Tibial nerve (tissue), 4 donors: ENCODE measurements at regions not wholly inside any gene's neighbourhood (a gene's known extent, or its start where the extent isn't known, plus 50 kb on each side); places are given as distances from the start of the nearest gene placed in this dataset.

Source experiments
- DNase-seq, 2 donors: peaks; one replicate each; pipeline ENCODE4 v3.0.0-alpha.2; 2019; ENCODE audit warnings: low spot score in 2 of 2
- H3K27ac ChIP-seq, 4 donors: fragments of 200-600 bp; sonication (generic) in 3 of 4; one replicate each; pipeline ENCODE4 v1.5.1; 2017 to 2019; ENCODE audit warnings: mild to moderate bottlenecking in 1 of 4
- H3K27me3 ChIP-seq, 2 donors: fragments of 200-600 bp; sonication (generic) in 1 of 2; one replicate each; pipeline versions ENCODE4 v1.5.1 to v1.6.0; 2017 to 2019
- H3K36me3 ChIP-seq, 3 donors: fragments of 200-600 bp; sonication (generic); one replicate each; pipeline ENCODE4 v1.5.1; 2018 to 2019
- H3K4me1 ChIP-seq, 4 donors: fragments of 200-600 bp; sonication (generic) in 3 of 4; one replicate each; pipeline ENCODE4 v1.5.1; 2017 to 2019
- H3K4me3 ChIP-seq, 4 donors: fragments of 200-600 bp; sonication (generic) in 3 of 4; one replicate each; pipeline ENCODE4 v1.5.1; 2017 to 2019; ENCODE audit warnings: mild to moderate bottlenecking in 1 of 4, moderate library complexity in 1 of 4
- H3K9me3 ChIP-seq, 4 donors: fragments of 200-600 bp; sonication (generic) in 3 of 4; one replicate each; pipeline ENCODE4 v1.5.1; 2017 to 2019
- EP300 ChIP-seq, 2 donors: sonication (generic); formaldehyde crosslinking; IDR thresholded peaks; one replicate each; pipeline ENCODE4 v1.6.1; 2017; ENCODE audit warnings: antibody characterized with exemption in 2 of 2, mild to moderate bottlenecking in 1 of 2
- POLR2A ChIP-seq, 2 donors: fragments of 450-650 bp; IDR thresholded peaks; one replicate each; pipeline ENCODE4 v1.6.1; 2017; ENCODE audit warnings: antibody characterized with exemption in 2 of 2, mild to moderate bottlenecking in 2 of 2, moderate library complexity in 2 of 2
- WGBS, 2 donors: methylation state at CpG; one replicate each; pipeline ENCODE4 v1.1.5; 2018; 5-methylcytosine and 5-hydroxymethylcytosine counted together
- TF ChIP-seq, protein P1 (sequence below), 5 experiments: fragments of 200-600 bp in 3 of 5; fragments of 450-650 bp in 2 of 5; sonication (generic) in 3 of 5; IDR thresholded peaks; one replicate each; pipeline ENCODE4 v1.5.1; 2016 to 2019; ENCODE audit warnings: antibody characterized with exemption in 5 of 5, mild to moderate bottlenecking in 3 of 5, moderate library complexity in 2 of 5

DNA sequence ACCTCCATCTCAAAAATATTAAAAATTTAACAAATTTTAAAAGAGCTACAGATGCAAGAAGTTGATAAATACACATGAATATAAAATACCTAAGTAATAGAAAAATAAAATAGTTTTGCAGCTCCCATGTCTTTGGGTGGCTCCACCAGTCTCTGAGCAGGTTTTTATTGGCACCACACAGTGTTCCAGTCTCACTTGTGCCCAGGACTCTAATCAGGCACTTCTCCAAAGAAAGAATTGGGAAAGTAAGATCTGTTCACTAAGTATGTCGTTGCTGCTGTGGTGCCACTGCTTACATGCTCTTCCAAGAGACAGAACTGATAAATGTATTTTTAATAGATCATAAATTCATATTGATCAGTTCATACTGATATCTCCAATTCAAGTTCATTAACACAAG, 92.5 kb upstream of the ABI3BP start:
- Histone ChIP-seq H3K4me1 (no peaks in the 10 kb centered on the region), H3K27me3 (no peaks in the 10 kb centered on the region), H3K27ac (no peak overlapping the region), H3K36me3 (no peaks in the 10 kb centered on the region), H3K4me3 (no peak overlapping the region), H3K9me3 (no peaks in the 10 kb centered on the region)
- 81 to 93% methylated on average over 1 of the region's 1 CpG for WGBS, 2 donors
- TF ChIP-seq EP300 (IDR thresholded peaks at IDR 0.05) = no peak
- no peak for TF ChIP-seq POLR2A (IDR thresholded peaks at IDR 0.05)
- TF ChIP-seq, protein P1, sequence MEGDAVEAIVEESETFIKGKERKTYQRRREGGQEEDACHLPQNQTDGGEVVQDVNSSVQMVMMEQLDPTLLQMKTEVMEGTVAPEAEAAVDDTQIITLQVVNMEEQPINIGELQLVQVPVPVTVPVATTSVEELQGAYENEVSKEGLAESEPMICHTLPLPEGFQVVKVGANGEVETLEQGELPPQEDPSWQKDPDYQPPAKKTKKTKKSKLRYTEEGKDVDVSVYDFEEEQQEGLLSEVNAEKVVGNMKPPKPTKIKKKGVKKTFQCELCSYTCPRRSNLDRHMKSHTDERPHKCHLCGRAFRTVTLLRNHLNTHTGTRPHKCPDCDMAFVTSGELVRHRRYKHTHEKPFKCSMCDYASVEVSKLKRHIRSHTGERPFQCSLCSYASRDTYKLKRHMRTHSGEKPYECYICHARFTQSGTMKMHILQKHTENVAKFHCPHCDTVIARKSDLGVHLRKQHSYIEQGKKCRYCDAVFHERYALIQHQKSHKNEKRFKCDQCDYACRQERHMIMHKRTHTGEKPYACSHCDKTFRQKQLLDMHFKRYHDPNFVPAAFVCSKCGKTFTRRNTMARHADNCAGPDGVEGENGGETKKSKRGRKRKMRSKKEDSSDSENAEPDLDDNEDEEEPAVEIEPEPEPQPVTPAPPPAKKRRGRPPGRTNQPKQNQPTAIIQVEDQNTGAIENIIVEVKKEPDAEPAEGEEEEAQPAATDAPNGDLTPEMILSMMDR (IDR thresholded peaks at IDR 0.05) = no peak
- no peak for DNase-seq

DNA sequence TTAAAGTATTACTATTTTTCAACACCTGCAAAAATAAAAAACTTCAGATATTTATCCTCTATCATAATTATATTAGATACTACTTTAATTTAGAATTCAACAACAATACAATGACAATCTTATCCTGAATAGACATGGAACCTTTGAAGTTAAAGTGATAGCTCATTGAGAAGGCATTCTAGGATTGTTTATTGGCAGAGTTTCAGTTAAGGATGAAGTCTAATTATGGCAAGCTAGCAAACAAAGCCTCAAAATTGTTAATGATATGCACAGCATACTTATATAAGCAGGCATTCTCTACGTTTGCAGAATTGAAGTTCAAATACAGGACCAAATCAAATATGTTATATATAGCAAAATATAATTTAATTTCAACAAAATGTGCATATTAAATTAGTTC, 91.2 kb upstream of the ABI3BP start:
- Histone ChIP-seq H3K9me3 (no peaks in the 10 kb centered on the region), H3K4me1 (no peaks in the 10 kb centered on the region), H3K4me3 (no peak overlapping the region), H3K36me3 (no peaks in the 10 kb centered on the region), H3K27ac (no peak overlapping the region), H3K27me3 (no peaks in the 10 kb centered on the region)
- no peak for DNase-seq
- TF ChIP-seq, protein P1 (IDR thresholded peaks at IDR 0.05) = no peak
- TF ChIP-seq EP300 (IDR thresholded peaks at IDR 0.05) = no peak
- TF ChIP-seq POLR2A (IDR thresholded peaks at IDR 0.05) = no peak
- WGBS, 2 donors = 32 to 34% methylated on average over 1 of the region's 1 CpG

DNA sequence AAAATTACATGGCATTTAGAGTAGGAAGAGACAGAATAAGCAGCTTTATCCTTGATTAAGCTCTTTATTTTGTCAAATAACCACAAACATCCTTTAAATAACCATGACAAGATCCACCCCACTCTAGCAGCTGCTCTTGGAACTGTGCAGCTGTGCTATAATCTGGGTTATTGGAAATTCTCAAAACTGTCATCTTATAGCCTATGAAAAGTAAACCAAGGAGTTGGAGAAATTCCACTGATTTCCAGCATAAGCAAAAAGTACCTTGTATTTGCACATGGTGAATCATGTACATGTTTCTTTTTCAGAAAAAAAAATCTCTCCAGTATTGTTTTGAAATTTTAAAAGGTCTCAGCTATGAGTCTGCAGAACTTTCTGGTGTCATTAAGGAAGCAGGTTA, 88.8 kb upstream of the ABI3BP start:
- DNase-seq = no peak
- Histone ChIP-seq H3K4me3 (no peak overlapping the region), H3K36me3 (no peaks in the 10 kb centered on the region), H3K4me1 (no peaks in the 10 kb centered on the region), H3K27ac (no peak overlapping the region), H3K27me3 (no peaks in the 10 kb centered on the region), H3K9me3 (no peaks in the 10 kb centered on the region)
- TF ChIP-seq, protein P1 (IDR thresholded peaks at IDR 0.05) = no peak
- TF ChIP-seq EP300 (IDR thresholded peaks at IDR 0.05) = no peak
- no peak for TF ChIP-seq POLR2A (IDR thresholded peaks at IDR 0.05)

DNA sequence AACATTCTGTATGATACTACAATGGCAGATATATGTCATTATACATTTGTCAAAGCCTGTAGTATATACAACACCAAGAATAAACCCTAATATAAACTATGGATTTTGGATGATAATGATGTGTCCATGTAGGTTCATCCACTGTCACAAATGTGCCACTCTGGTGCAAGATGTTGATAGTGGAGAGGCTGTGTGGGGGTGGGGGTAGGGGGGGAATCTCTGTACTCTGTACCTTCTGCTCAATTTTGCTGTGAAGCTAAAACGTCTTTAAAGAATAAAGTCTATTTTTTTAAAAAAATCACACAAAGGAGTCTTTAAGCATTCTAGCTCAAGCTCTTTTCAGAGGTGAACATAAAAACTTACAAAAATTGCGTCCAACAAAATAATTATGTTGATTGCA, 88.2 kb upstream of the ABI3BP start:
- TF ChIP-seq POLR2A (IDR thresholded peaks at IDR 0.05) (no peak), EP300 (IDR thresholded peaks at IDR 0.05) (no peak)
- TF ChIP-seq, protein P1 (IDR thresholded peaks at IDR 0.05) = no peak
- WGBS, 2 donors = 50 to 51% methylated on average over 2 of the region's 2 CpGs
- H3K27ac ChIP-seq = no peak overlapping the region
- no peak overlapping the region for H3K4me3 ChIP-seq
- H3K9me3 ChIP-seq = no peaks in the 10 kb centered on the region
- DNase-seq = no peak
- H3K4me1 ChIP-seq = no peaks in the 10 kb centered on the region
- H3K36me3 ChIP-seq = no peaks in the 10 kb centered on the region
- H3K27me3 ChIP-seq = no peaks in the 10 kb centered on the region

DNA sequence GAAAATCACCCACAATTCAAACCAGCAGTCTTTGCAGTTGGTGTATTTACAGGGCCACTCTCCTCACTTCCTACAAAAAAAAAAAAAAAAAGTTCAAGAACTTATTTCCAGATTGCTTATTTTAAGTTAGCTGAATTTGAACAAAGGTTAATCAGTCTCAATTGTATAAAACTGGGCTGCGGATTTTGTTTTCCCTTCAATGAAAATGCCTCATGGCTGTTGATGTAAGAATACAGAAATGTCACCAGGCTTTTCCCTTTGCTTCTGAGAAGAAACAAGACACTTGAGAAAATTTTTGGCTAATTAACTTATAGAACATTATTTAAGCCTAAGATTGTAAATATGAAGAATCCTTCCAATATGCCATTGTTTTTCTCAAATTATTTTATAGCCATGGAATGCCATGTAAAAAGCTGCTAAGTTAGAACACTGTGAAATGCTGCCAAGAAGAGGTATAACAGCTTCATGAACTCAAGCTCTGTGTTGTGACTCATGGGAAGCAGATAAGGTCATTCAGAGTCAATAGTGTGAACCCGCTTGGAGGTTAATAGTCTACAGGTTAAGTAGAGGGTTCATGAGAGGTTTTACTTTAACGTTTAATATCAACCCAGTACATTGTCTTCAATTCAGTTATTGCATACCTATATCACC, 84.3 kb upstream of the ABI3BP start:
- TF ChIP-seq POLR2A (IDR thresholded peaks at IDR 0.05) (no peak), EP300 (IDR thresholded peaks at IDR 0.05) (no peak)
- TF ChIP-seq, protein P1 (IDR thresholded peaks at IDR 0.05) = no peak
- DNase-seq = no peak
- peaks cover 0 to 3% (median 0%) of the 10 kb centered on the region in 4 donors for H3K4me1 ChIP-seq
- peaks cover 0 to 8% (median 0%) of the 10 kb centered on the region in 4 donors for H3K9me3 ChIP-seq
- no peak overlapping the region for H3K4me3 ChIP-seq
- H3K27ac ChIP-seq = no peak overlapping the region
- no peaks in the 10 kb centered on the region for H3K27me3 ChIP-seq
- no peaks in the 10 kb centered on the region for H3K36me3 ChIP-seq
- 50 to 61% methylated on average over 3 of the region's 3 CpGs for WGBS, 2 donors
